ENCODE measurements at regions not wholly inside any gene's neighbourhood (a gene's known extent, or its start where the extent isn't known, plus 50 kb on each side); places are given as distances from the start of the nearest gene placed in this dataset.
"Not testable (repeated sequence)": the region's sequence is repeated elsewhere in the genome, so short reads cannot be mapped to it uniquely, and the experiment has no call there.

DNA sequence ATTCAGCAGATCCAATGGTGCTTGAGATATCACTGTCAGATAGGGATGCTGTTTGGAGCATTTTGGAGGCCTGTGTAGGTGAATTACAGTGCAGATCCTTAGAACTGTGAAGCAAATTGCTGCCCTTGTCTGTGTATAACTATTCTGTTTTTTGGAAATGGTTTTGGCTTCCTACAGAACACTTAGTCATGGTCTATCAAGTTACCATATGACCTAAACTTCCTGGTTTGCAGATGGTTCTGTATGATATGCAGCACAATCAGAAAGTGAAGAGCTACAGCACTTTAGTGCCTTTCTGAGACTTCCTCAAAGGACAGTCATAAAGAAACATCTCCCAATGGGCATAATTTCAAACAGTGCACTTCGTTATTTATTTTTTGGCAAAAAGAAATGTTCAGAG is 688.6 kb downstream of the SH3BGRL start:
- Histone ChIP-seq H3K36me3 (no peaks in the 10 kb centered on the region), H3K4me3 (ENCODE audit: low read depth, low read length) (no peak overlapping the region), H3K9me3 (ENCODE audit: severe bottlenecking) (no peaks in the 10 kb centered on the region), H3K27ac (no peak overlapping the region), H3K27me3 (ENCODE audit: insufficient read depth, low read depth, severe bottlenecking) (peaks cover 12% of the 10 kb centered on the region)
- TF ChIP-seq, protein P1, sequence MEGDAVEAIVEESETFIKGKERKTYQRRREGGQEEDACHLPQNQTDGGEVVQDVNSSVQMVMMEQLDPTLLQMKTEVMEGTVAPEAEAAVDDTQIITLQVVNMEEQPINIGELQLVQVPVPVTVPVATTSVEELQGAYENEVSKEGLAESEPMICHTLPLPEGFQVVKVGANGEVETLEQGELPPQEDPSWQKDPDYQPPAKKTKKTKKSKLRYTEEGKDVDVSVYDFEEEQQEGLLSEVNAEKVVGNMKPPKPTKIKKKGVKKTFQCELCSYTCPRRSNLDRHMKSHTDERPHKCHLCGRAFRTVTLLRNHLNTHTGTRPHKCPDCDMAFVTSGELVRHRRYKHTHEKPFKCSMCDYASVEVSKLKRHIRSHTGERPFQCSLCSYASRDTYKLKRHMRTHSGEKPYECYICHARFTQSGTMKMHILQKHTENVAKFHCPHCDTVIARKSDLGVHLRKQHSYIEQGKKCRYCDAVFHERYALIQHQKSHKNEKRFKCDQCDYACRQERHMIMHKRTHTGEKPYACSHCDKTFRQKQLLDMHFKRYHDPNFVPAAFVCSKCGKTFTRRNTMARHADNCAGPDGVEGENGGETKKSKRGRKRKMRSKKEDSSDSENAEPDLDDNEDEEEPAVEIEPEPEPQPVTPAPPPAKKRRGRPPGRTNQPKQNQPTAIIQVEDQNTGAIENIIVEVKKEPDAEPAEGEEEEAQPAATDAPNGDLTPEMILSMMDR (IDR thresholded peaks at IDR 0.05; ENCODE audit: low read depth, low read length) = no peak
- DNase-seq = no peak

DNA sequence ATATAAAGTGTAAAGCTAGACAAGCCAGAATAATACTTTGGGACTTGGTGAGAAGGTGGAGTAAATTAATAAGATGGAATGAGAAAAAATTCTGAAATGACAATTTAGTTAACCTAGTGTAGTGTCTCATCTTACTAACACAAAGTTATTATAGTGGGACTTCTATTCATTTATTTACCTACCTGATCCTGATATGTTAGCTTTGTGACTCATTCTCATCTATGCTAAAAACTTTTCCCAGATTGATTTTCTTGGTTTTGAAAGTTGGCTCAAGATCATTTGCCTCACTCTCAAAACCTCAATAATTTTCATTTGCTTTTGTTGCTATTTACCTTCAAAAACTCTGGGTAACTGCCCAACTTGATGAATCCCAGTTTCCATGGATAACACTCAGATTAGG is 698.6 kb downstream of the SH3BGRL start:
- no peak for DNase-seq
- Histone ChIP-seq H3K27ac (no peak overlapping the region), H3K9me3 (ENCODE audit: severe bottlenecking) (no peaks in the 10 kb centered on the region), H3K4me3 (ENCODE audit: low read depth, low read length) (no peak overlapping the region), H3K36me3 (no peaks in the 10 kb centered on the region), H3K27me3 (ENCODE audit: insufficient read depth, low read depth, severe bottlenecking) (peaks cover 2% of the 10 kb centered on the region)
- TF ChIP-seq, protein P1 (IDR thresholded peaks at IDR 0.05; ENCODE audit: low read depth, low read length) = no peak

DNA sequence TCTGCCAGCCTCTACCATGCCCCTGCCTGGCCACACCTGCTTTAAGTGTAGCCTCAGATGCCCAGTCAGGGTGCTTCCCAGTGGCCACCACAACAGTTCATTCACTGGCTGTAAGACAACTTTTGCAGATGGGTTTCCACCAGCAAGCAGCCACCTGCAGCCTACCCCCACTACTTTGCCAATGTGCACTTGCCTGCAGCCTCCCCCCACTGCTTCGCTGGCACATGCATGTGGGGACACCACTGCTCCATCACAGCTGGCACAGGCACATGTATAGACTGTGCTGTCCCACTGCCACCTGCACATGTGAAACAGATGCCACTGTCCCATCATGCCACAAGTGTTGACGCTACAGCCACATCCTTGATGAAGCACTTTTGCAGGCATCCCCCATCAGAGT is 723.9 kb downstream of the SH3BGRL start:
- H3K27ac ChIP-seq = no peak overlapping the region
- no peaks in the 10 kb centered on the region for H3K27me3 ChIP-seq (ENCODE audit: insufficient read depth, low read depth, severe bottlenecking)
- no peak for DNase-seq
- no peaks in the 10 kb centered on the region for H3K36me3 ChIP-seq
- H3K4me3 ChIP-seq (ENCODE audit: low read depth, low read length) = no peak overlapping the region
- TF ChIP-seq, protein P1 (IDR thresholded peaks at IDR 0.05; ENCODE audit: low read depth, low read length) = no peak
- no peaks in the 10 kb centered on the region for H3K9me3 ChIP-seq (ENCODE audit: severe bottlenecking)

DNA sequence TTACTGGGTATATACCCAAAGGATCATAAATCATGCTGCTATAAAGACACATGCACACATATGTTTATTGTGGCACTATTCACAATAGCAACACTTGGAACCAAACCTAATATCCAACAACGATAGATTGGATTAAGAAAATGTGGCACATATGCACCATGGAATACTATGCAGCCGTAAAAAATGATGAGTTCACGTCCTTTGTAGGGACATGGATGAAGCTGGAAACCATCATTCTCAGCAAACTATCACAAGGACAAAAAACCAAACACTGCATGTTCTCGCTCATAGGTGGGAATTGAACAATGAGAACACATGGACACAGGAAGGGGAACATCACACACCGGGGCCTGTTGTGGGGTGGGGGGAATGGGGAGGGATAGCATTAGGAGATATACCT is 744.0 kb downstream of the SH3BGRL start:
- H3K4me3 ChIP-seq (ENCODE audit: low read depth, low read length); H3K36me3 ChIP-seq; H3K27ac ChIP-seq; H3K9me3 ChIP-seq (ENCODE audit: severe bottlenecking); H3K27me3 ChIP-seq (ENCODE audit: insufficient read depth, low read depth, severe bottlenecking); DNase-seq: not testable (repeated sequence)

DNA sequence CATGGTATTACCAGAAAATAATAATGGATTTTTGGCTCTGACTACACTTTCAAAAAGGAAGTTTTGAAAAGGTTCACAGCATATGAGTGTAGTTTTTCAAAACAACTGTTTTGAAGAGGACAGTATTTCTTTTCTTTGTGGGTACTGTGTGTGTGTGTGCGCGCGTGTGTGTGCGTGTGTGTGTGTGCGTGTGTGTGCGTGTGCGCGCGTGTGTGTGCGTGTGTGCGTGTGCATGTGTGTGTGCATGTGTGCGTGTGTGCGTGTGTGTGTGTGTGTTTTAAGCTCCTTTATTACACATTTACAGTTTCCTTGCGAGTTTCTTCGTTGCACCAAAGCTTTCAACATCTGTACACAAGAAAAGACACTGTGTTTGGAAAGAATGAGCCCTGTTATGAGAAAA is 755.4 kb downstream of the SH3BGRL start:
- Histone ChIP-seq H3K4me3 (ENCODE audit: low read depth, low read length) (no peak overlapping the region), H3K27ac (no peak overlapping the region), H3K36me3 (no peaks in the 10 kb centered on the region), H3K27me3 (ENCODE audit: insufficient read depth, low read depth, severe bottlenecking) (no peaks in the 10 kb centered on the region), H3K9me3 (ENCODE audit: severe bottlenecking) (no peaks in the 10 kb centered on the region)
- no peak for DNase-seq
- TF ChIP-seq, protein P1 (IDR thresholded peaks at IDR 0.05; ENCODE audit: low read depth, low read length) = no peak

DNA sequence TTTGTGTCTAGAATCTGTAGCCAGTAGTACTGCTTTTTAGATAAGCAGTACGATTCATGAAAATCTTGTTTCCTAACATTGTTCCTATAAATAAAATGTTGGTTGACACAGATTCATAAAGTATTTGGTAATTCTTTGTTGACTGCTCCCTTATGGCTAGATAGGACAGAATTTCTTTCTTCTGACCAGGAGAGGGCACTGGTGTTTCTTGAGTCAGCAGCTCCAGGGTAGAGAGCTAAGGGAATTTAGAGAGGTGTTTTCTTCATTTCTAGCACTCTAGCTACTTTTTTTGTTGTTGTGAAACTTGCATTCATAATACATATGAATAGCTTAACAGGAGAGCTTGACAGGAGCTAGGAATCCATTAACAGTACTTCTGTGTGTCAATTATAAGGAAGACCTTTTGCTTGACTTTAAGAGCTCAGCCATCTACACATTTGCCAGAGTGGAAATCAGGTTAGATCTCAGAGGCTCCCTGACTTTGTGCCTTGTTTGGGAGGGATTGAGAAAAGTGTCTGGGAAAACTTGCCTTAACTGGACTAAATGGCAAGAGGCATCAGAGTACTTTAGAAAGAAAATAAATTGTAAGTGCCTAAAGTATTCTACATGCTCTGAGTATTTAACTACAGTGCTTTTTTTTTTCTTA is 756.1 kb downstream of the SH3BGRL start:
- Histone ChIP-seq H3K36me3 (no peaks in the 10 kb centered on the region), H3K27ac (no peak overlapping the region), H3K4me3 (ENCODE audit: low read depth, low read length) (no peak overlapping the region), H3K9me3 (ENCODE audit: severe bottlenecking) (no peaks in the 10 kb centered on the region), H3K27me3 (ENCODE audit: insufficient read depth, low read depth, severe bottlenecking) (no peaks in the 10 kb centered on the region)
- DNase-seq = no peak
- TF ChIP-seq, protein P1 (IDR thresholded peaks at IDR 0.05; ENCODE audit: low read depth, low read length) = peak; percentile 28; the same call in 1 of the 2 replicates

All from WERI-Rb-1 (cell line).